Brain pericyte (primary cell): ENCODE measurements at regions not wholly inside any gene's neighbourhood (a gene's known extent, or its start where the extent isn't known, plus 50 kb on each side); places are given as distances from the start of the nearest gene placed in this dataset.

Experiments used
- DNase-seq: peaks from one replicate; pipeline ENCODE4 v3.0.0-alpha.2; 2012; ENCODE audit warnings: low read depth, low spot score

- peak; percentile 54 for DNase-seq
Measured at GRCh38 chr4:24419181-24420034, 164.9 kb downstream of the DHX15 start.

- no peak for DNase-seq
Measured at GRCh38 chr4:24417206-24417605, 167.1 kb downstream of the DHX15 start.

GRCh38 chr4:24416293-24416692, 168.1 kb downstream of the DHX15 start:
- no peak for DNase-seq

GRCh38 chr4:24413311-24413784, 171.0 kb downstream of the DHX15 start:
- no peak for DNase-seq

GRCh38 chr4:24411806-24412205, 172.5 kb downstream of the DHX15 start:
- no peak for DNase-seq

GRCh38 chr4:24411299-24411698, 173.1 kb downstream of the DHX15 start:
- DNase-seq, result no peak

- no peak for DNase-seq
Measured at GRCh38 chr4:24408640-24409039, 175.7 kb downstream of the DHX15 start.

- no peak for DNase-seq
Measured at GRCh38 chr4:24405926-24406325, 178.4 kb downstream of the DHX15 start.

GRCh38 chr4:24405341-24405740, 179.0 kb downstream of the DHX15 start:
- no peak for DNase-seq

- DNase-seq, result no peak
Measured at GRCh38 chr4:24404281-24404680, 180.1 kb downstream of the DHX15 start.

GRCh38 chr4:24403265-24403664, 181.1 kb downstream of the DHX15 start:
- DNase-seq, result no peak

- no peak for DNase-seq
Measured at GRCh38 chr4:24400537-24400936, 183.8 kb downstream of the DHX15 start.

- DNase-seq, result no peak
Measured at GRCh38 chr4:24396988-24397387, 187.4 kb downstream of the DHX15 start.

- no peak for DNase-seq
Measured at GRCh38 chr4:24395937-24396336, 188.4 kb downstream of the DHX15 start.

- no peak for DNase-seq
Measured at GRCh38 chr4:24394041-24394440, 190.3 kb downstream of the DHX15 start.

GRCh38 chr4:24392613-24393012, 191.7 kb downstream of the DHX15 start:
- no peak for DNase-seq

- no peak for DNase-seq
Measured at GRCh38 chr4:24382381-24382780, 202.0 kb downstream of the DHX15 start.

GRCh38 chr4:24380957-24381665, 203.2 kb downstream of the DHX15 start:
- DNase-seq, result no peak

GRCh38 chr4:24373704-24374103, 210.7 kb downstream of the DHX15 start:
- DNase-seq, result no peak

- no peak for DNase-seq
Measured at GRCh38 chr4:24372881-24373280, 211.5 kb downstream of the DHX15 start.

GRCh38 chr4:24372341-24372740, 212.0 kb downstream of the DHX15 start:
- DNase-seq, result no peak

- DNase-seq, result no peak
Measured at GRCh38 chr4:24370421-24370820, 213.9 kb downstream of the DHX15 start.

GRCh38 chr4:24369507-24370029, 214.8 kb downstream of the DHX15 start:
- no peak for DNase-seq
